HepG2 (cell line): ENCODE measurements at regions not wholly inside any gene's neighbourhood (a gene's known extent, or its start where the extent isn't known, plus 50 kb on each side); places are given as distances from the start of the nearest gene placed in this dataset.

ENCODE experiments used
- CREB1 ChIP-seq, 2 experiments: fragments of 450-650 bp in 1 of 2; IDR thresholded peaks; 2 replicates each; pipeline ENCODE4 v1.6.1; 2016 to 2017; ENCODE audit warnings: control low read depth in 1 of 2, mild to moderate bottlenecking in 1 of 2, missing compliant biosample characterization in 1 of 2, missing genetic modification characterization in 1 of 2
- EZH2 ChIP-seq: conservative IDR thresholded peaks from 2 replicates; pipeline ENCODE4 v1.6.1; 2012; ENCODE audit warnings: mild to moderate bottlenecking, low read depth, low read length, moderate library complexity
- HDAC2 ChIP-seq: sonication (generic); formaldehyde crosslinking; IDR thresholded peaks from 2 replicates; pipeline ENCODE4 v1.4.0; 2020; ENCODE audit warnings: missing genetic modification reagents
- POLR2A ChIP-seq, 2 experiments: IDR thresholded peaks; 2 replicates each; pipeline ENCODE4 v1.6.1; 2011; ENCODE audit warnings: low read depth in 2 of 2, low read length in 2 of 2, mild to moderate bottlenecking in 1 of 2, moderate library complexity in 1 of 2; ENCODE audit not compliant: insufficient read depth in 1 of 2
- RNF219 ChIP-seq: sonication (generic); formaldehyde crosslinking; IDR thresholded peaks from 2 replicates; pipeline ENCODE4 v1.5.0; 2020; ENCODE audit warnings: mild to moderate bottlenecking, missing genetic modification reagents
- SUZ12 ChIP-seq: fragments of 150-350 bp; IDR thresholded peaks from 2 replicates; pipeline ENCODE4 v1.6.1; 2014; ENCODE audit warnings: low read depth, low read length
- TOPORS ChIP-seq: sonication (generic); formaldehyde crosslinking; IDR thresholded peaks from 2 replicates; pipeline ENCODE4 v1.8.0; 2023; ENCODE audit warnings: mild to moderate bottlenecking, missing genetic modification reagents
- TRIM24 ChIP-seq: sonication (generic); formaldehyde crosslinking; IDR thresholded peaks from 2 replicates; pipeline ENCODE4 v1.8.0; 2022; ENCODE audit warnings: mild to moderate bottlenecking, missing genetic modification reagents
- USF2 ChIP-seq, 2 experiments: sonication (generic) in 1 of 2; formaldehyde crosslinking in 1 of 2; IDR thresholded peaks; 2 replicates each; pipeline versions ENCODE4 v1.5.1 to v1.6.1; 2011 to 2020; ENCODE audit warnings: borderline replicate concordance in 1 of 2, low read depth in 1 of 2, low read length in 1 of 2, mild to moderate bottlenecking in 1 of 2, missing genetic modification reagents in 1 of 2, moderate library complexity in 1 of 2
- ZNF329 ChIP-seq: sonication (generic); formaldehyde crosslinking; IDR thresholded peaks from 2 replicates; pipeline ENCODE4 v1.9.0; 2021; ENCODE audit warnings: low read depth, mild to moderate bottlenecking, missing genetic modification reagents
- ZNF619 ChIP-seq: sonication (generic); formaldehyde crosslinking; IDR thresholded peaks from 2 replicates; pipeline ENCODE4 v1.4.0; 2020; ENCODE audit warnings: mild to moderate bottlenecking, missing genetic modification reagents
- ZNF776 ChIP-seq: sonication (generic); formaldehyde crosslinking; IDR thresholded peaks from 2 replicates; pipeline ENCODE4 v1.4.0; 2020; ENCODE audit warnings: mild to moderate bottlenecking, missing genetic modification reagents
- ZNF780A ChIP-seq: sonication (generic); formaldehyde crosslinking; IDR thresholded peaks from 2 replicates; pipeline ENCODE4 v1.8.0; 2022; ENCODE audit warnings: mild to moderate bottlenecking, missing genetic modification reagents, moderate library complexity
- TF ChIP-seq, protein P1 (sequence below): sonication (generic); formaldehyde crosslinking; IDR thresholded peaks from 2 replicates; pipeline ENCODE4 v1.5.0; 2020; ENCODE audit warnings: mild to moderate bottlenecking, missing genetic modification reagents, moderate library complexity

GRCh38 chr3:70737666-70738290 lies 425.3 kb upstream of the MDFIC2 start:
- TF ChIP-seq ZNF619 (CRISPR knock-in tag) = no peak
- TF ChIP-seq ZNF329 (CRISPR knock-in tag) = no peak
- no peak for TF ChIP-seq SUZ12
- TF ChIP-seq USF2 (IDR thresholded peaks at IDR 0.05; ENCODE audit: low read depth, low read length) = no peak
- no peak for TF ChIP-seq USF2 (CRISPR knock-in tag; IDR thresholded peaks at IDR 0.05; ENCODE audit: borderline replicate concordance)
- TF ChIP-seq CREB1 (IDR thresholded peaks at IDR 0.05) = no peak
- no peak for TF ChIP-seq CREB1 (CRISPR knock-in tag; IDR thresholded peaks at IDR 0.05)
- no peak for TF ChIP-seq ZNF776 (CRISPR knock-in tag)
- TF ChIP-seq ZNF780A (CRISPR knock-in tag) = no peak
- TF ChIP-seq, protein P1, sequence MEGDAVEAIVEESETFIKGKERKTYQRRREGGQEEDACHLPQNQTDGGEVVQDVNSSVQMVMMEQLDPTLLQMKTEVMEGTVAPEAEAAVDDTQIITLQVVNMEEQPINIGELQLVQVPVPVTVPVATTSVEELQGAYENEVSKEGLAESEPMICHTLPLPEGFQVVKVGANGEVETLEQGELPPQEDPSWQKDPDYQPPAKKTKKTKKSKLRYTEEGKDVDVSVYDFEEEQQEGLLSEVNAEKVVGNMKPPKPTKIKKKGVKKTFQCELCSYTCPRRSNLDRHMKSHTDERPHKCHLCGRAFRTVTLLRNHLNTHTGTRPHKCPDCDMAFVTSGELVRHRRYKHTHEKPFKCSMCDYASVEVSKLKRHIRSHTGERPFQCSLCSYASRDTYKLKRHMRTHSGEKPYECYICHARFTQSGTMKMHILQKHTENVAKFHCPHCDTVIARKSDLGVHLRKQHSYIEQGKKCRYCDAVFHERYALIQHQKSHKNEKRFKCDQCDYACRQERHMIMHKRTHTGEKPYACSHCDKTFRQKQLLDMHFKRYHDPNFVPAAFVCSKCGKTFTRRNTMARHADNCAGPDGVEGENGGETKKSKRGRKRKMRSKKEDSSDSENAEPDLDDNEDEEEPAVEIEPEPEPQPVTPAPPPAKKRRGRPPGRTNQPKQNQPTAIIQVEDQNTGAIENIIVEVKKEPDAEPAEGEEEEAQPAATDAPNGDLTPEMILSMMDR (CRISPR knock-in tag) = no peak
- no peak for TF ChIP-seq RNF219 (CRISPR knock-in tag)
- TF ChIP-seq EZH2 = no peak
- TF ChIP-seq TRIM24 = no peak
- no peak for TF ChIP-seq TOPORS (CRISPR knock-in tag)
- no peak for TF ChIP-seq POLR2A (IDR thresholded peaks at IDR 0.05; ENCODE audit: insufficient read depth in 1 of 2, low read depth in 2 of 2, low read length in 2 of 2)
- TF ChIP-seq HDAC2 (CRISPR knock-in tag) = no peak
